ENCODE measurements at regions not wholly inside any gene's neighbourhood (a gene's known extent, or its start where the extent isn't known, plus 50 kb on each side); places are given as distances from the start of the nearest gene placed in this dataset.
"Not testable (repeated sequence)": the region's sequence is repeated elsewhere in the genome, so short reads cannot be mapped to it uniquely, and the experiment has no call there.

DNA sequence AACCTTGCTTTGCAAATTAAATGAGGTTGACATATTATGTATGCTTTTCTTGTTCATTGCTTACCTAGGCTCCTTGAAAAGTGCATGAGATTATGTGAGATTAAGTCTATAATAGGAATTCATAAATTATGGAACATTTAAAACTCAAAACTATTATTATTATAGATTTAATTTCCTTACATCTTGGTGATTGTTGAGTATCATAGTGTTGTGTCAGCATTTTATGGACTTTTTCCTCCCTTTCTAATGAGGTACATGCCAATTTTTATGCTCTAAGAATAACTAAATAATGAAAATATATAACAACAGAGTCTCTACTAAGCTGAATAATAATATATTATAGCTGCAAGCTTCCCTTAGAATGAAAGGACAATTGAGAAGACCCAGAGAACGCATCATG lies 848.8 kb upstream of the AADAT start:
- Histone ChIP-seq H3K4me3 (no peak overlapping the region), H3K27me3 (no peaks in the 10 kb centered on the region), H3K9me3 (peaks cover 0 to 7% of the 10 kb centered on the region in 2 donors), H3K27ac (no peak overlapping the region), H3K36me3 (no peaks in the 10 kb centered on the region), H3K4me1 (no peaks in the 10 kb centered on the region)
- no peak for TF ChIP-seq CTCF (IDR thresholded peaks at IDR 0.05)
- TF ChIP-seq POLR2AphosphoS5 (IDR thresholded peaks at IDR 0.05): no peak
- TF ChIP-seq POLR2A (IDR thresholded peaks at IDR 0.05): no peak
- DNase-seq (ENCODE audit: low spot score in 2 of 2): no peak
- intact Hi-C loops (cut with DNase I; ENCODE audit: low total_unique reads): no loop called here

GRCh38 chr4:170931321-170931720 lies 841.6 kb upstream of the AADAT start:
- H3K4me1 ChIP-seq: no peaks in the 10 kb centered on the region
- no peak overlapping the region for H3K4me3 ChIP-seq
- no peak for DNase-seq (ENCODE audit: low spot score in 2 of 2)
- TF ChIP-seq POLR2AphosphoS5 (IDR thresholded peaks at IDR 0.05) (no peak), POLR2A (IDR thresholded peaks at IDR 0.05) (no peak), CTCF (IDR thresholded peaks at IDR 0.05) (no peak)
- intact Hi-C loops (cut with DNase I; ENCODE audit: low total_unique reads): no loop called here
- no peaks in the 10 kb centered on the region for H3K9me3 ChIP-seq
- H3K27me3 ChIP-seq: no peaks in the 10 kb centered on the region
- no peak overlapping the region for H3K27ac ChIP-seq
- no peaks in the 10 kb centered on the region for H3K36me3 ChIP-seq

- peaks cover 6 to 9% of the 10 kb centered on the region in 2 donors for H3K9me3 ChIP-seq
- intact Hi-C loops (cut with DNase I; ENCODE audit: low total_unique reads): no loop called here
- H3K36me3 ChIP-seq: no peaks in the 10 kb centered on the region
- TF ChIP-seq CTCF (IDR thresholded peaks at IDR 0.05) (no peak), POLR2A (IDR thresholded peaks at IDR 0.05) (no peak), POLR2AphosphoS5 (IDR thresholded peaks at IDR 0.05) (no peak)
- H3K4me1 ChIP-seq: no peaks in the 10 kb centered on the region
- H3K27ac ChIP-seq: no peak overlapping the region
- H3K27me3 ChIP-seq: no peaks in the 10 kb centered on the region
- H3K4me3 ChIP-seq: no peak overlapping the region
- no peak for DNase-seq (ENCODE audit: low spot score in 2 of 2)
Observed at GRCh38 chr4:170888660-170889059, 798.9 kb upstream of the AADAT start.

DNA sequence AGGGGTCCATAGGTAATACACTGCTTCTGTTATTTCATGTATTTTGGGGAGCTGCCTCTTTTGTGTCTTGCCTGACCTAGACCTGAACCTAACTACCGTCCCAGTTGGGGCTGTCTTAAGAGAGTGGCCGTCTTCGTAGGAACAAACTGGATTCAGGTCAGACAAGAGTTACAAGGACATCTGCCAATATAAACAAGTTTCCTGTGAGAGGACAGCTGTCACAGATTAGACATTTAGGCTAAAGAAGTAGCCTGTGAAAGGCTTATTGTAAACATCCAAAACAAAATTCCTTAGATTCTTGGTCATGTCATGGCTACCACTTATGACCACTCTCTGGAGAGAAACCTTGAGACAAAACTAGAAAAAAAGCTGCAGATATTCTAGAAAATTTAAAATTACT lies 797.6 kb upstream of the AADAT start:
- Histone ChIP-seq H3K4me1 (no peaks in the 10 kb centered on the region), H3K4me3 (no peak overlapping the region), H3K36me3 (no peaks in the 10 kb centered on the region), H3K9me3 (no peaks in the 10 kb centered on the region), H3K27me3 (no peaks in the 10 kb centered on the region), H3K27ac (no peak overlapping the region)
- TF ChIP-seq POLR2AphosphoS5 (IDR thresholded peaks at IDR 0.05): no peak
- TF ChIP-seq CTCF (IDR thresholded peaks at IDR 0.05): no peak
- TF ChIP-seq POLR2A (IDR thresholded peaks at IDR 0.05): no peak
- no peak for DNase-seq (ENCODE audit: low spot score in 2 of 2)
- intact Hi-C loops (cut with DNase I; ENCODE audit: low total_unique reads): no loop called here

GRCh38 chr4:170884969-170885570 lies 795.3 kb upstream of the AADAT start:
- Histone ChIP-seq H3K4me1 (no peaks in the 10 kb centered on the region), H3K27me3 (no peaks in the 10 kb centered on the region), H3K9me3 (no peaks in the 10 kb centered on the region), H3K4me3 (no peak overlapping the region), H3K36me3 (no peaks in the 10 kb centered on the region), H3K27ac (no peak overlapping the region)
- TF ChIP-seq POLR2AphosphoS5 (IDR thresholded peaks at IDR 0.05) (no peak), CTCF (IDR thresholded peaks at IDR 0.05) (no peak), POLR2A (IDR thresholded peaks at IDR 0.05) (no peak)
- intact Hi-C loops (cut with DNase I; ENCODE audit: low total_unique reads): no loop called here
- DNase-seq (ENCODE audit: low spot score in 2 of 2): no peak

DNA sequence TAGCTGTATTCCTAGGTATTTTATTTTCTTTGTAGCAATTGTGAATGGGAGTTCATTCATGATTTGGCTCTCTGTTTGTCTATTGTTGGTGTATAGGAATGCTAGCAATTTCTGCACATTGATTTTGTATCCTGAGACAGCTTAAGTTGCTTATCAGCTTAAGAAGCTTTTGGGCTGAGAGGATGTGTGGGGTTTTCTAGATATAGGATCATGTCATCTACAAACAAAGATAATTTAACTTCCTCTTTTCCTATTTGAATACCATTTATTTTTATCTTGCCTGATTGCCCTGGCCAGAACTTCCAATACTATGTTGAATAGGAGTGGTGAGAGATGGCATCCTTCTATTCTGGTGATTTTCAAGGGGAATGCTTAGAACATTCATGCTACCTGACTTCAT lies 791.9 kb upstream of the AADAT start:
- H3K36me3 ChIP-seq; H3K9me3 ChIP-seq; H3K27ac ChIP-seq; H3K4me3 ChIP-seq; intact Hi-C loops (cut with DNase I; ENCODE audit: low total_unique reads); H3K4me1 ChIP-seq; H3K27me3 ChIP-seq; DNase-seq (ENCODE audit: low spot score in 2 of 2): not testable (repeated sequence)

Measured in breast epithelium (tissue), 4 donors.